GM23248 (cell line): ENCODE measurements at regions not wholly inside any gene's neighbourhood (a gene's known extent, or its start where the extent isn't known, plus 50 kb on each side); places are given as distances from the start of the nearest gene placed in this dataset.

Source experiments
- EZH2 ChIP-seq: fragments of 200-600 bp; sonication (generic); IDR thresholded peaks from 2 replicates; pipeline ENCODE4 v1.6.1; 2018; ENCODE audit warnings: antibody characterized with exemption, mild to moderate bottlenecking; ENCODE audit not compliant: insufficient read depth, poor library complexity, severe bottlenecking
- EZH2phosphoT487 ChIP-seq: fragments of 200-600 bp; sonication (generic); IDR thresholded peaks from 2 replicates; pipeline ENCODE4 v1.6.1; 2018; ENCODE audit warnings: antibody characterized with exemption, moderate library complexity, mild to moderate bottlenecking, low read depth; ENCODE audit not compliant: insufficient read depth

DNA sequence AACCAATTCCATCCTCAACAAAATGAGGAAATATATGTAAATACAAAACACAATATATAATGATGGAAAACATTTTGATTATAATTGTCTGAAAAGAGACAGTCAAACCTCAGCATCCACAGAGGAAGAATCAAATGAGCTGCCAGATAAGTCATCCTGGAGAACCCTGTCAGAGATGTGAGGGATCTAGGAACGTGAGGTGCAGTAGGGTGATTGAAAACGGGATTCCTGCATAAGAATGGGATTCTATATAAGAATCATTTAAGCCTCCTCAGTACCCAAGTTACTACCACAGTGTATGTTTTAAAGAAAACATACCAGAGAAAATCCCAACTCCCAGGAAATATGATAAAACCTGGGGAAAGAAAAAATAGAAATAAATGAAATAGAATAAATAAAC, 690.5 kb downstream of the FRK start:
- TF ChIP-seq EZH2: no peak
- TF ChIP-seq EZH2phosphoT487: no peak
